Prostate gland (tissue), 2 donors: ENCODE measurements at regions not wholly inside any gene's neighbourhood (a gene's known extent, or its start where the extent isn't known, plus 50 kb on each side); places are given as distances from the start of the nearest gene placed in this dataset.

Source experiments
- POLR2AphosphoS5 ChIP-seq: sonication (generic); formaldehyde crosslinking; IDR thresholded peaks from one replicate; pipeline ENCODE4 v1.6.1; 2017; ENCODE audit warnings: antibody characterized with exemption
- TF ChIP-seq, protein P1 (sequence below), 4 experiments: fragments of 200-600 bp in 2 of 4; fragments of 450-650 bp in 2 of 4; sonication (generic) in 2 of 4; IDR thresholded peaks; 1 replicate in 3 of 4; 2 replicates in 1 of 4; pipeline ENCODE4 v1.5.1; 2016 to 2019; ENCODE audit warnings: antibody characterized with exemption in 4 of 4, mild to moderate bottlenecking in 2 of 4, moderate library complexity in 2 of 4

DNA sequence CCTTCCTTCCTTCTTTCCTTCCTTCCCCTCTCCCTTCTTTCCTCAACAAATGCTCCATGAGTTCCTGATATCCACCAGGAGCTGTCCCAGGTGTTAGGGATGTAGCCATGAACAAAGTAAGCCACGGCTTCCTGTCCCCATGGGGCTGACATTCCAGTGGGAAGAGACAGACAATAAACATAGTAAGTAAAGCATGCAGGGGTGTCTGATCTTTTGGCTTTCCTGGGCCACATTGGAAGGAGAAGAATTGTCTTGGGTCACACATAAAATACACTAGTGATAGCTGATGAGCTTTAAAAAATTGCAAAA, 81.5 kb upstream of the ZBTB40 start:
- TF ChIP-seq, protein P1, sequence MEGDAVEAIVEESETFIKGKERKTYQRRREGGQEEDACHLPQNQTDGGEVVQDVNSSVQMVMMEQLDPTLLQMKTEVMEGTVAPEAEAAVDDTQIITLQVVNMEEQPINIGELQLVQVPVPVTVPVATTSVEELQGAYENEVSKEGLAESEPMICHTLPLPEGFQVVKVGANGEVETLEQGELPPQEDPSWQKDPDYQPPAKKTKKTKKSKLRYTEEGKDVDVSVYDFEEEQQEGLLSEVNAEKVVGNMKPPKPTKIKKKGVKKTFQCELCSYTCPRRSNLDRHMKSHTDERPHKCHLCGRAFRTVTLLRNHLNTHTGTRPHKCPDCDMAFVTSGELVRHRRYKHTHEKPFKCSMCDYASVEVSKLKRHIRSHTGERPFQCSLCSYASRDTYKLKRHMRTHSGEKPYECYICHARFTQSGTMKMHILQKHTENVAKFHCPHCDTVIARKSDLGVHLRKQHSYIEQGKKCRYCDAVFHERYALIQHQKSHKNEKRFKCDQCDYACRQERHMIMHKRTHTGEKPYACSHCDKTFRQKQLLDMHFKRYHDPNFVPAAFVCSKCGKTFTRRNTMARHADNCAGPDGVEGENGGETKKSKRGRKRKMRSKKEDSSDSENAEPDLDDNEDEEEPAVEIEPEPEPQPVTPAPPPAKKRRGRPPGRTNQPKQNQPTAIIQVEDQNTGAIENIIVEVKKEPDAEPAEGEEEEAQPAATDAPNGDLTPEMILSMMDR (IDR thresholded peaks at IDR 0.05): no peak
- TF ChIP-seq POLR2AphosphoS5: no peak
